Hepatocyte (in vitro differentiated cells): ENCODE measurements at regions not wholly inside any gene's neighbourhood (a gene's known extent, or its start where the extent isn't known, plus 50 kb on each side); places are given as distances from the start of the nearest gene placed in this dataset.

ENCODE experiments used
- DNase-seq: peaks from one replicate; pipeline ENCODE4 v3.0.0-alpha.2; 2016; ENCODE audit warnings: low spot score
- H2AFZ ChIP-seq: fragments of 200-600 bp; sonication (generic); 2 replicates; pipeline ENCODE4 v1.6.0; 2016; ENCODE audit warnings: antibody characterized with exemption, mild to moderate bottlenecking
- H3K27ac ChIP-seq: fragments of 200-600 bp; sonication (generic); 2 replicates; pipeline ENCODE4 v1.5.1; 2016; ENCODE audit warnings: mild to moderate bottlenecking
- H3K27me3 ChIP-seq: fragments of 200-600 bp; sonication (generic); 2 replicates; pipeline ENCODE4 v1.6.1; 2016
- H3K36me3 ChIP-seq: fragments of 200-600 bp; sonication (generic); replicated peaks from 2 replicates; pipeline ENCODE4 v1.5.1; 2016; ENCODE audit warnings: low read depth; ENCODE audit not compliant: insufficient read depth
- H3K4me1 ChIP-seq: fragments of 200-600 bp; sonication (generic); 2 replicates; pipeline ENCODE4 v1.5.1; 2016; ENCODE audit warnings: mild to moderate bottlenecking, moderate library complexity; ENCODE audit not compliant: insufficient read depth
- H3K4me2 ChIP-seq: fragments of 200-600 bp; sonication (generic); 2 replicates; pipeline ENCODE4 v1.6.0; 2016
- H3K4me3 ChIP-seq: fragments of 200-600 bp; sonication (generic); 2 replicates; pipeline ENCODE4 v1.5.1; 2016; ENCODE audit warnings: mild to moderate bottlenecking
- H3K79me2 ChIP-seq: fragments of 200-600 bp; sonication (generic); 2 replicates; pipeline ENCODE4 v1.6.0; 2017; ENCODE audit warnings: mild to moderate bottlenecking
- H3K9me2 ChIP-seq: fragments of 200-600 bp; sonication (generic); replicated peaks from 2 replicates; pipeline ENCODE4 v1.6.0; 2017; ENCODE audit warnings: mild to moderate bottlenecking; ENCODE audit not compliant: insufficient read depth
- H3K9me3 ChIP-seq: fragments of 200-600 bp; sonication (generic); 2 replicates; pipeline ENCODE4 v1.5.1; 2016; ENCODE audit warnings: low read depth, mild to moderate bottlenecking
- H4K20me1 ChIP-seq: fragments of 200-600 bp; sonication (generic); 2 replicates; pipeline ENCODE4 v1.6.0; 2016; ENCODE audit warnings: mild to moderate bottlenecking; ENCODE audit not compliant: insufficient read depth, poor library complexity, severe bottlenecking
- CTCF ChIP-seq: fragments of 200-600 bp; sonication (generic); IDR thresholded peaks from 2 replicates; pipeline ENCODE4 v1.5.1; 2016; ENCODE audit warnings: antibody characterized with exemption, mild to moderate bottlenecking; ENCODE audit not compliant: poor library complexity
- EZH2 ChIP-seq: fragments of 200-600 bp; sonication (generic); IDR thresholded peaks from 2 replicates; pipeline ENCODE4 v1.6.1; 2016; ENCODE audit warnings: antibody characterized with exemption, mild to moderate bottlenecking, borderline replicate concordance
- EZH2phosphoT487 ChIP-seq: fragments of 200-600 bp; sonication (generic); IDR thresholded peaks from one replicate; pipeline ENCODE4 v1.6.1; 2018; ENCODE audit warnings: antibody characterized with exemption, mild to moderate bottlenecking, low read depth, moderate library complexity; ENCODE audit not compliant: unreplicated experiment, severe bottlenecking
- WGBS: methylation state at CpG from one replicate; pipeline ENCODE4 v1.1.6; 2016; ENCODE audit warnings: low lambda C conversion rate; ENCODE audit errors: missing lambda C conversion rate; 5-methylcytosine and 5-hydroxymethylcytosine counted together

- Histone ChIP-seq H3K36me3 (no peaks in the 10 kb centered on the region), H3K9me3 (no peaks in the 10 kb centered on the region), H4K20me1 (no peaks in the 10 kb centered on the region), H3K27ac (no peak overlapping the region), H3K4me1 (no peaks in the 10 kb centered on the region), H3K4me3 (no peak overlapping the region), H3K79me2 (no peaks in the 10 kb centered on the region), H2AFZ (no peak overlapping the region), H3K4me2 (no peak overlapping the region), H3K27me3 (no peaks in the 10 kb centered on the region), H3K9me2 (no peaks in the 10 kb centered on the region)
- 63% methylated on average over 4 of the region's 4 CpGs for WGBS
- no peak for DNase-seq
- TF ChIP-seq EZH2, result no peak
- TF ChIP-seq EZH2phosphoT487, result no peak
- TF ChIP-seq CTCF, result no peak
These were observed 132.4 kb downstream of the CDH26 start for GRCh38 chr20:60090631-60091030.

GRCh38 chr20:60091305-60091704 lies 133.1 kb downstream of the CDH26 start:
- Histone ChIP-seq H3K4me1 (no peaks in the 10 kb centered on the region), H3K79me2 (no peaks in the 10 kb centered on the region), H3K27me3 (no peaks in the 10 kb centered on the region), H3K4me2 (no peak overlapping the region), H3K9me3 (no peaks in the 10 kb centered on the region), H2AFZ (no peak overlapping the region), H3K27ac (no peak overlapping the region), H3K36me3 (no peaks in the 10 kb centered on the region), H4K20me1 (no peaks in the 10 kb centered on the region), H3K9me2 (no peaks in the 10 kb centered on the region), H3K4me3 (no peak overlapping the region)
- 93% methylated on average over 5 of the region's 5 CpGs for WGBS
- TF ChIP-seq CTCF (no peak), EZH2 (no peak), EZH2phosphoT487 (no peak)
- DNase-seq, result no peak

- TF ChIP-seq CTCF (no peak), EZH2 (no peak), EZH2phosphoT487 (no peak)
- Histone ChIP-seq H3K27ac (no peak overlapping the region), H3K9me2 (no peaks in the 10 kb centered on the region), H3K27me3 (no peaks in the 10 kb centered on the region), H3K4me1 (no peaks in the 10 kb centered on the region), H3K4me2 (no peak overlapping the region), H2AFZ (no peak overlapping the region), H3K79me2 (no peaks in the 10 kb centered on the region), H4K20me1 (no peaks in the 10 kb centered on the region), H3K4me3 (no peak overlapping the region), H3K9me3 (no peaks in the 10 kb centered on the region), H3K36me3 (no peaks in the 10 kb centered on the region)
- WGBS, result 79% methylated on average over 1 of the region's 1 CpG
- DNase-seq, result no peak
These were observed 133.6 kb downstream of the CDH26 start for GRCh38 chr20:60091861-60092260.

GRCh38 chr20:60092729-60093128 lies 134.5 kb downstream of the CDH26 start:
- Histone ChIP-seq H2AFZ (no peak overlapping the region), H3K36me3 (no peaks in the 10 kb centered on the region), H3K9me2 (no peaks in the 10 kb centered on the region), H3K4me3 (no peak overlapping the region), H4K20me1 (no peaks in the 10 kb centered on the region), H3K27me3 (no peaks in the 10 kb centered on the region), H3K79me2 (no peaks in the 10 kb centered on the region), H3K27ac (no peak overlapping the region), H3K9me3 (no peaks in the 10 kb centered on the region), H3K4me1 (no peaks in the 10 kb centered on the region), H3K4me2 (no peak overlapping the region)
- no peak for TF ChIP-seq CTCF
- TF ChIP-seq EZH2, result no peak
- no peak for TF ChIP-seq EZH2phosphoT487
- no peak for DNase-seq
